PFSK-1 (cell line): ENCODE measurements at regions not wholly inside any gene's neighbourhood (a gene's known extent, or its start where the extent isn't known, plus 50 kb on each side); places are given as distances from the start of the nearest gene placed in this dataset.

Experiments
- FOXP2 ChIP-seq: optimal IDR thresholded peaks from 2 replicates; pipeline ENCODE3; 2011; ENCODE audit warnings: borderline replicate concordance, control low read depth, inconsistent platforms; ENCODE audit not compliant: insufficient read depth; ENCODE audit errors: extremely low read length, extremely low read depth
- POLR2AphosphoS5 ChIP-seq: IDR thresholded peaks from 2 replicates; pipeline ENCODE4 v1.6.1; 2012; ENCODE audit warnings: low read depth, mild to moderate bottlenecking, control low read depth, low read length, moderate library complexity
- REST ChIP-seq, 2 experiments: IDR thresholded peaks; 2 replicates each; pipeline versions ENCODE4 v1.6.1 to v1.8.0; 2011 to 2012; ENCODE audit warnings: low read depth in 2 of 2, low read length in 2 of 2, control low read depth in 1 of 2, inconsistent platforms in 1 of 2, mild to moderate bottlenecking in 1 of 2, moderate library complexity in 1 of 2; ENCODE audit not compliant: insufficient read depth in 1 of 2
- SIN3A ChIP-seq: IDR thresholded peaks from 2 replicates; pipeline ENCODE4 v1.6.1; 2012; ENCODE audit warnings: mild to moderate bottlenecking, low read length, moderate library complexity, borderline replicate concordance; ENCODE audit not compliant: insufficient read depth
- TAF1 ChIP-seq: IDR thresholded peaks from 2 replicates; pipeline ENCODE4 v1.6.1; 2012; ENCODE audit warnings: low read length, control low read depth, borderline replicate concordance; ENCODE audit not compliant: insufficient read depth

- no peak for TF ChIP-seq TAF1
- no peak for TF ChIP-seq POLR2AphosphoS5
- no peak for TF ChIP-seq SIN3A
- TF ChIP-seq FOXP2: no peak
- no peak for TF ChIP-seq REST (IDR thresholded peaks at IDR 0.05; ENCODE audit: insufficient read depth in 1 of 2, low read depth in 2 of 2, low read length in 2 of 2)
Measured at GRCh38 chr13:103730407-103730806, 664.2 kb upstream of the SLC10A2 start.

- TF ChIP-seq SIN3A (no peak), POLR2AphosphoS5 (no peak), FOXP2 (no peak), TAF1 (no peak), REST (IDR thresholded peaks at IDR 0.05; ENCODE audit: insufficient read depth in 1 of 2, low read depth in 2 of 2, low read length in 2 of 2) (no peak)
Measured at GRCh38 chr13:103726808-103727207, 660.6 kb upstream of the SLC10A2 start.

GRCh38 chr13:103716718-103717117 is 650.5 kb upstream of the SLC10A2 start:
- TF ChIP-seq TAF1 (no peak), REST (IDR thresholded peaks at IDR 0.05; ENCODE audit: insufficient read depth in 1 of 2, low read depth in 2 of 2, low read length in 2 of 2) (no peak), SIN3A (no peak), POLR2AphosphoS5 (no peak), FOXP2 (no peak)

GRCh38 chr13:103715335-103715734 is 649.1 kb upstream of the SLC10A2 start:
- TF ChIP-seq SIN3A (no peak), REST (IDR thresholded peaks at IDR 0.05; ENCODE audit: insufficient read depth in 1 of 2, low read depth in 2 of 2, low read length in 2 of 2) (no peak), POLR2AphosphoS5 (no peak), FOXP2 (no peak)

- no peak for TF ChIP-seq TAF1
Measured at GRCh38 chr13:103703246-103703645, 637.0 kb upstream of the SLC10A2 start.
